ENCODE measurements at regions not wholly inside any gene's neighbourhood (a gene's known extent, or its start where the extent isn't known, plus 50 kb on each side); places are given as distances from the start of the nearest gene placed in this dataset.

- no peaks in the 10 kb centered on the region for H3F3A ChIP-seq (ENCODE audit: insufficient read depth)
- H4K20me1 ChIP-seq (ENCODE audit: low read depth, low read length) = no peaks in the 10 kb centered on the region
- no peaks in the 10 kb centered on the region for H3K36me3 ChIP-seq (ENCODE audit: low read length)
- H3K27me3 ChIP-seq (ENCODE audit: low read length) = no peaks in the 10 kb centered on the region
- TF ChIP-seq EZH2phosphoT487 (conservative IDR thresholded peaks at IDR 0.05; ENCODE audit: low read length) (no peak), CTCF (IDR thresholded peaks at IDR 0.05; ENCODE audit: insufficient read depth, low read length, poor library complexity, severe bottlenecking) (no peak)
- H2AFZ ChIP-seq (ENCODE audit: low read depth, low read length, severe bottlenecking) = no peak overlapping the region
- no peak overlapping the region for H3K27ac ChIP-seq (ENCODE audit: low read depth, low read length)
- no peak overlapping the region for H3K9ac ChIP-seq (ENCODE audit: low read length)
- no peak overlapping the region for H3K4me2 ChIP-seq (ENCODE audit: low read depth, low read length, poor library complexity, severe bottlenecking)
- no peaks in the 10 kb centered on the region for H3K9me2 ChIP-seq (replicated peaks; ENCODE audit: insufficient read depth, low read length)
- peaks cover 9% of the 10 kb centered on the region; the same call in 1 of the 2 replicates for H3K9me3 ChIP-seq (ENCODE audit: insufficient read depth, low read length)
- no peak overlapping the region for H3K4me3 ChIP-seq (ENCODE audit: insufficient read depth, low read length, poor library complexity, severe bottlenecking)
- H3K79me2 ChIP-seq (ENCODE audit: insufficient read depth, low read length) = no peaks in the 10 kb centered on the region
These were observed 567.0 kb upstream of the CRIM1 start for GRCh38 chr2:35788543-35788942.

- Histone ChIP-seq H3K27ac (ENCODE audit: low read depth, low read length) (no peak overlapping the region), H3F3A (ENCODE audit: insufficient read depth) (no peaks in the 10 kb centered on the region), H3K9ac (ENCODE audit: low read length) (no peak overlapping the region), H3K27me3 (ENCODE audit: low read length) (no peaks in the 10 kb centered on the region), H3K9me3 (ENCODE audit: insufficient read depth, low read length) (peaks cover 9% of the 10 kb centered on the region; the same call in 1 of the 2 replicates), H2AFZ (ENCODE audit: low read depth, low read length, severe bottlenecking) (no peak overlapping the region), H3K4me2 (ENCODE audit: low read depth, low read length, poor library complexity, severe bottlenecking) (no peak overlapping the region), H3K9me2 (replicated peaks; ENCODE audit: insufficient read depth, low read length) (no peaks in the 10 kb centered on the region), H3K79me2 (ENCODE audit: insufficient read depth, low read length) (no peaks in the 10 kb centered on the region), H3K4me3 (ENCODE audit: insufficient read depth, low read length, poor library complexity, severe bottlenecking) (no peak overlapping the region), H3K36me3 (ENCODE audit: low read length) (no peaks in the 10 kb centered on the region), H4K20me1 (ENCODE audit: low read depth, low read length) (no peaks in the 10 kb centered on the region)
- TF ChIP-seq CTCF (IDR thresholded peaks at IDR 0.05; ENCODE audit: insufficient read depth, low read length, poor library complexity, severe bottlenecking) = no peak
- TF ChIP-seq EZH2phosphoT487 (conservative IDR thresholded peaks at IDR 0.05; ENCODE audit: low read length) = no peak
These were observed 568.1 kb upstream of the CRIM1 start for GRCh38 chr2:35787302-35788031.

GRCh38 chr2:35785564-35785963, 570.0 kb upstream of the CRIM1 start:
- H3K4me2 ChIP-seq (ENCODE audit: low read depth, low read length, poor library complexity, severe bottlenecking) = no peak overlapping the region
- no peaks in the 10 kb centered on the region for H3K27me3 ChIP-seq (ENCODE audit: low read length)
- no peaks in the 10 kb centered on the region for H3F3A ChIP-seq (ENCODE audit: insufficient read depth)
- H4K20me1 ChIP-seq (ENCODE audit: low read depth, low read length) = no peaks in the 10 kb centered on the region
- H3K4me3 ChIP-seq (ENCODE audit: insufficient read depth, low read length, poor library complexity, severe bottlenecking) = no peak overlapping the region
- H3K9ac ChIP-seq (ENCODE audit: low read length) = no peak overlapping the region
- H3K27ac ChIP-seq (ENCODE audit: low read depth, low read length) = no peak overlapping the region
- H3K79me2 ChIP-seq (ENCODE audit: insufficient read depth, low read length) = no peaks in the 10 kb centered on the region
- H2AFZ ChIP-seq (ENCODE audit: low read depth, low read length, severe bottlenecking) = no peak overlapping the region
- TF ChIP-seq CTCF (IDR thresholded peaks at IDR 0.05; ENCODE audit: insufficient read depth, low read length, poor library complexity, severe bottlenecking) (no peak), EZH2phosphoT487 (conservative IDR thresholded peaks at IDR 0.05; ENCODE audit: low read length) (no peak)
- H3K36me3 ChIP-seq (ENCODE audit: low read length) = no peaks in the 10 kb centered on the region
- peaks cover 9% of the 10 kb centered on the region; the same call in 1 of the 2 replicates for H3K9me3 ChIP-seq (ENCODE audit: insufficient read depth, low read length)
- no peaks in the 10 kb centered on the region for H3K9me2 ChIP-seq (replicated peaks; ENCODE audit: insufficient read depth, low read length)

All from SU-DHL-6 (cell line).